Mesendoderm (in vitro differentiated cells): ENCODE measurements at regions not wholly inside any gene's neighbourhood (a gene's known extent, or its start where the extent isn't known, plus 50 kb on each side); places are given as distances from the start of the nearest gene placed in this dataset.
"Not testable (repeated sequence)": the region's sequence is repeated elsewhere in the genome, so short reads cannot be mapped to it uniquely, and the experiment has no call there.

Source experiments
- DNase-seq: peaks from one replicate; pipeline ENCODE4 v3.0.0; 2013
- H2AK5ac ChIP-seq: 2 replicates; pipeline ENCODE4 v1.6.1; 2013; ENCODE audit warnings: low read length, inconsistent platforms
- H2BK120ac ChIP-seq: 2 replicates; pipeline ENCODE4 v1.6.1; 2013; ENCODE audit warnings: low read depth, mild to moderate bottlenecking, low read length, moderate library complexity, mixed read lengths
- H2BK15ac ChIP-seq: replicated peaks from 2 replicates; pipeline ENCODE4 v1.6.1; 2013; ENCODE audit warnings: low read depth, mild to moderate bottlenecking, moderate library complexity
- H2BK5ac ChIP-seq: 2 replicates; pipeline ENCODE4 v1.6.1; 2013; ENCODE audit warnings: low read length, inconsistent platforms
- H3K18ac ChIP-seq: 2 replicates; pipeline ENCODE4 v1.6.1; 2013; ENCODE audit warnings: mild to moderate bottlenecking, low read length, mixed read lengths
- H3K23ac ChIP-seq: one replicate; pipeline ENCODE4 v1.6.1; 2013; ENCODE audit warnings: low read length
- H3K27ac ChIP-seq: 2 replicates; pipeline ENCODE4 v1.5.1; 2013; ENCODE audit warnings: low read depth, mild to moderate bottlenecking, inconsistent platforms, low read length, moderate library complexity
- H3K27me3 ChIP-seq: 2 replicates; pipeline ENCODE4 v1.6.1; 2013; ENCODE audit warnings: low read length, control low read depth, mild to moderate bottlenecking, inconsistent platforms; ENCODE audit not compliant: insufficient read depth, poor library complexity
- H3K36me3 ChIP-seq: 2 replicates; pipeline ENCODE4 v1.6.1; 2013; ENCODE audit warnings: low read length, inconsistent platforms; ENCODE audit not compliant: control insufficient read depth, insufficient read depth
- H3K4ac ChIP-seq: one replicate; pipeline ENCODE4 v1.6.1; 2013; ENCODE audit warnings: low read depth, mild to moderate bottlenecking, low read length, moderate library complexity
- H3K4me1 ChIP-seq: 2 replicates; pipeline ENCODE4 v1.6.1; 2013; ENCODE audit warnings: low read depth, low read length, inconsistent platforms; ENCODE audit not compliant: control insufficient read depth
- H3K4me2 ChIP-seq: 2 replicates; pipeline ENCODE4 v1.6.1; 2013; ENCODE audit warnings: low read length
- H3K4me3 ChIP-seq: 2 replicates; pipeline ENCODE4 v1.5.1; 2013; ENCODE audit warnings: mild to moderate bottlenecking, low read length
- H3K56ac ChIP-seq: one replicate; pipeline ENCODE4 v1.6.1; 2013; ENCODE audit warnings: low read length
- H3K79me1 ChIP-seq: 2 replicates; pipeline ENCODE4 v1.6.1; 2013; ENCODE audit warnings: low read length, inconsistent platforms
- H3K79me2 ChIP-seq: 2 replicates; pipeline ENCODE4 v1.6.1; 2013; ENCODE audit warnings: mild to moderate bottlenecking, low read length; ENCODE audit not compliant: control insufficient read depth, insufficient read depth
- H3K9ac ChIP-seq: 2 replicates; pipeline ENCODE4 v1.6.1; 2013; ENCODE audit warnings: low read length, inconsistent platforms
- H4K5ac ChIP-seq: one replicate; pipeline ENCODE4 v1.6.1; 2013; ENCODE audit warnings: low read length
- H4K8ac ChIP-seq: one replicate; pipeline ENCODE4 v1.6.1; 2013; ENCODE audit warnings: low read depth, mild to moderate bottlenecking, control low read depth, low read length, moderate library complexity
- WGBS: extraction: QIAGEN DNeasy Blood & Tissue Kit; methylation state at CpG from one replicate; pipeline ENCODE4 v1.1.7; 2013; ENCODE audit warnings: low lambda C conversion rate, missing lambda C conversion rate; ENCODE audit not compliant: insufficient coverage; ENCODE audit errors: extremely low coverage; 5-methylcytosine and 5-hydroxymethylcytosine counted together

DNA sequence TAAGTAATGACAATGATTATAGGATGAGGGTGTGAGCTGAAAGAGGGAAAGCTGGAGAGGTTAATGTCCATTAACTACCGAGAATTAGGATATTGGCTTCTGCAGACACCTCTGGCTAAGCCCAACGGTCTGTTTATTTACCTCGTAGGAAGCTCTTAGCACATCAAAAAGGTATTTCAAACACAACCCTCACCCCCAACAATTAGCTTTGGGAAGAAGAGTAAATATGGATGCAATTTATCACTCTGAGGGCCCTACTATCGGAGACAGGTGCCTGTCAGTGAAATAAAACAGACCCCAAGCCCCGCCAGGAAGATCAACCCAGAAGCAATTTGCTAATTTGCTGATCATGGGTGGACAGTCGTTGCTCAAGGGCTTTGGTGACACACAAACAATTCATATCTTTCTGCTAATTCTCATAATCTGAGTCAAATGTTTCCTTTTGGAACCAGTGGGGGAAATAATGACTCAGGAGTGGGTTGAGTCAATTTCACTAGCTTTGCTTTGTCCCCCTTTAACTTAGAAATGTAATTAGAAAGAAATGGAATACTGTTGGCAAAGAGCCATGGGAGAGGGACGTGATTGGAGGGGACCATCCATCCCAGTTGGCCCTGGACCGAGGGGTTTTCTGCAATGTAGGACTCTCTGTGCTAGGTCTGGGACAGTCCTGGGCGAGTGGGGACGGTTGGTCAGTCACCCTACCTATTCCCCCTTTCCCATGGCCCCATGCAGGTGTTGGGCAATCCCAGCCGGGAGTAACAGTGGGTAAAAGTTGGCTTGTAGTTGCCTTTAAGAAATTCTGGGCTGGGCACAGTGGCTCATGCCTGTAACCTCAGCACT, 99.1 kb upstream of the MED13L start:
- Histone ChIP-seq H3K23ac (no peak overlapping the region), H3K79me1 (no peaks in the 10 kb centered on the region), H3K4ac (no peak overlapping the region), H2BK5ac (no peak overlapping the region), H2AK5ac (no peak overlapping the region), H3K36me3 (no peaks in the 10 kb centered on the region), H3K4me3 (no peak overlapping the region), H2BK15ac (no peak overlapping the region), H3K4me2 (no peak overlapping the region), H3K56ac (no peak overlapping the region), H3K18ac (no peak overlapping the region), H4K5ac (no peak overlapping the region), H3K9ac (no peak overlapping the region), H3K79me2 (no peaks in the 10 kb centered on the region), H3K27me3 (no peaks in the 10 kb centered on the region), H3K27ac (no peak overlapping the region), H2BK120ac (no peak overlapping the region), H3K4me1 (peaks cover 6% of the 10 kb centered on the region), H4K8ac (no peak overlapping the region)
- no CpG with 5 or more reads among the region's 11 CpGs for WGBS
- DNase-seq = peak; percentile 61

DNA sequence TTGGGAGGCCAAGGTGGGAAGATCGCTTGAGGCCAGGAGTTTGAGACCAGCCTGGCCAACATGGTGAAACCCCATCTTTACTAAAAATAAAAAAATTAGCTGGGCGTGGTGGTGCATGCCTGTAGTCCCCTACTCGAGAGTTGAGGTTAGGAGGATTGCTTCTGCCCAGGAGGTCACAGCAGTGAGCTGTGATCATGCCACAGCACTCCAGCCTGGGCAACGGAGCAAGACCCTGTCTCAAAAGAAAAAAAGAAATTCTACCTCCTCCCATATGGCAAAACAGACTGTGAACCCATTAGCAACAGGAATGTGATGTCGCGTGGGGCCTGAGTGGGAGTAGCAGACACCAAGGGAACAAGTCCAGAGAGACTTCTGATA, 99.7 kb upstream of the MED13L start:
- not testable (repeated sequence) for H4K5ac ChIP-seq, H3K4ac ChIP-seq, H3K9ac ChIP-seq, H3K36me3 ChIP-seq, H3K4me3 ChIP-seq, H2BK5ac ChIP-seq, H3K27me3 ChIP-seq, H3K79me1 ChIP-seq, H3K56ac ChIP-seq, H3K23ac ChIP-seq, H3K18ac ChIP-seq, H2BK15ac ChIP-seq, H3K79me2 ChIP-seq, H3K27ac ChIP-seq, H3K4me2 ChIP-seq, DNase-seq, H4K8ac ChIP-seq, H2BK120ac ChIP-seq, H3K4me1 ChIP-seq, H2AK5ac ChIP-seq
- WGBS = no CpG with 5 or more reads among the region's 6 CpGs

DNA sequence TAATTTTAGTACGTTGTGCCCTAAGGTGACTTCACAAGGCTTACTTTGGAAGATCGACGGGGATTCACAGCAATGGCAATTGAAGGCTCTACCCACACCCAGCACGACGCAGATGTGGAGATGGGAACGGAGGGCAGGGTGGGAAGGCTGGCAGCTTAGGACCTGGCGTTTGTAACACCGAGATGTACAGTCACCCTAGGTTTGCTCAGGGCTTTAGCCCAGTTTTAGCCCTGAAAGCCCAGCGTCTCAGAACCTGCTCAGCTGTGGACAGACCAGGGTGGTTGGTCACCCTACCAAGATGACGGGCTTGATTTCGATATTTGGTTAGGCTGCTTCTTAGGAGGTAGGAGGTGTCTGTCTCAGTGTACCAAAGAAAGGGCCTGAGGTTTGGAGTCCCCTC, 100.5 kb upstream of the MED13L start:
- Histone ChIP-seq H2BK5ac (no peak overlapping the region), H2BK120ac (no peak overlapping the region), H4K8ac (no peak overlapping the region), H3K27ac (no peak overlapping the region), H3K27me3 (no peaks in the 10 kb centered on the region), H2BK15ac (no peak overlapping the region), H3K79me2 (no peaks in the 10 kb centered on the region), H3K9ac (no peak overlapping the region), H3K18ac (no peak overlapping the region), H3K4me1 (peaks cover 11% of the 10 kb centered on the region), H3K36me3 (no peaks in the 10 kb centered on the region), H3K4ac (no peak overlapping the region), H3K4me2 (no peak overlapping the region), H3K79me1 (no peaks in the 10 kb centered on the region), H3K4me3 (no peak overlapping the region), H3K23ac (no peak overlapping the region), H4K5ac (no peak overlapping the region), H2AK5ac (no peak overlapping the region), H3K56ac (no peak overlapping the region)
- DNase-seq = no peak
- WGBS = no CpG with 5 or more reads among the region's 11 CpGs

DNA sequence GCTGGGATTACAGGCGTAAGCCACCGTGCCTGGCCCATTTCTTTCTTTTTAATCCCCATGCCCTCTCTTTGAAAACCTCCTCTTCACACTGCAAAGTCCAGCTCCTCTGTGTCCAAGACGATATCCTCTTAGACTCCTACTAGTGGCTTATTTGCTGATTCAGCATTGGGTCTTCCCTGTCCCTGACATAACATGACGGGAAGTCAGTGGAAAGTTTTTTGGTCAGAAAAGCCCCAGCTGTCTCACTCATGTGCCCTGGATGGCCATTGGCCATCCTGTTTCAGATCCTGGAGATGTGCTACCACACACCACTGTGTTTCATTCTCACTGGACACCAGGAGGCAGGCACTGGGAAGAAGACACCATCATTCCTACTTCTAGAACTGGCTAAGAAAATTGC, 102.6 kb upstream of the MED13L start:
- Histone ChIP-seq H3K4ac (no peak overlapping the region), H3K27ac (no peak overlapping the region), H3K27me3 (no peaks in the 10 kb centered on the region), H4K5ac (no peak overlapping the region), H2BK120ac (no peak overlapping the region), H2BK5ac (no peak overlapping the region), H3K23ac (no peak overlapping the region), H3K79me1 (no peaks in the 10 kb centered on the region), H3K18ac (no peak overlapping the region), H3K4me3 (no peak overlapping the region), H4K8ac (no peak overlapping the region), H3K4me1 (peaks cover 11% of the 10 kb centered on the region), H3K79me2 (no peaks in the 10 kb centered on the region), H3K56ac (no peak overlapping the region), H3K9ac (no peak overlapping the region), H3K4me2 (no peak overlapping the region), H3K36me3 (no peaks in the 10 kb centered on the region), H2BK15ac (no peak overlapping the region), H2AK5ac (no peak overlapping the region)
- DNase-seq = no peak
- no CpG with 5 or more reads among the region's 4 CpGs for WGBS

DNA sequence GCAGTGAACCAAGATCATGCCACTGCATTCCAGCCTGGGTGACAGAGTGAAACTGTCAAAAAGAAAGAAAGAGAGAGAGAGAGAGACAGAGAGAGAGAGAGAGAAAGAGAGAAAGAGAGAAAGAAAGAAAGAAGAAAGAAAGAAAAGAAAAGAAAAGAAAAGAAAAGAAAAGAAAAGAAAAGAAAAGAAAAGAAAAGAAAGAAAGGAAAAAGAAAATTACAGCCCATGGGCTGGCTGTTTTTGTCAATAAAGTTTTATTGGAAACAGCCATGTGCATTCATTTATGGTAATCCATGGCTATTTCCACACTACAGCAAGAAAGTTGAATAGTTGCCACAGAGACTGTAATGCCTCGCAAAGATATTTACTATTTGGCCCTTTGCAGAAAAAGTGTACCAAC, 103.2 kb upstream of the MED13L start:
- Histone ChIP-seq H4K5ac (peak overlapping the region; percentile 89), H3K18ac (peak overlapping the region; percentile 34), H3K4ac (peak overlapping the region; percentile 84), H3K27ac (peak overlapping the region; percentile 85), H4K8ac (peak overlapping the region; percentile 30), H3K4me1 (peaks cover 11% of the 10 kb centered on the region), H2BK120ac (peak overlapping the region; percentile 32), H3K9ac (peak overlapping the region; percentile 67), H2BK5ac (peak overlapping the region; percentile 4), H3K56ac (peak overlapping the region; percentile 91)
- not testable (repeated sequence) for H3K27me3 ChIP-seq, H3K4me3 ChIP-seq, H3K36me3 ChIP-seq, H3K79me1 ChIP-seq, H3K23ac ChIP-seq, H3K79me2 ChIP-seq, DNase-seq, H2BK15ac ChIP-seq, H3K4me2 ChIP-seq, H2AK5ac ChIP-seq
- no CpG with 5 or more reads among the region's 1 CpG for WGBS
